ENCODE measurements at regions not wholly inside any gene's neighbourhood (a gene's known extent, or its start where the extent isn't known, plus 50 kb on each side); places are given as distances from the start of the nearest gene placed in this dataset.

- TF ChIP-seq POLR2AphosphoS5 (IDR thresholded peaks at IDR 0.05; ENCODE audit: low read depth, low read length) (no peak), CREB1 (IDR thresholded peaks at IDR 0.05) (no peak), BRCA1 (IDR thresholded peaks at IDR 0.05; ENCODE audit: low read depth, low read length) (no peak), SIN3A (conservative IDR thresholded peaks at IDR 0.05 in 1 of 2, IDR thresholded peaks at IDR 0.05 in 1 of 2; ENCODE audit: low read depth in 1 of 2, low read length in 2 of 2) (no peak), EGR1 (IDR thresholded peaks at IDR 0.05; ENCODE audit: borderline replicate concordance, low read depth, low read length) (no peak), RNF2 (IDR thresholded peaks at IDR 0.05; ENCODE audit: borderline replicate concordance, low read depth, low read length, missing control alignments, poor library complexity, severe bottlenecking) (no peak), EP300 (IDR thresholded peaks at IDR 0.05; ENCODE audit: borderline replicate concordance in 1 of 2, low read depth in 2 of 2, low read length in 2 of 2) (no peak), CTCF (IDR thresholded peaks at IDR 0.05; ENCODE audit: control extremely low read depth in 1 of 3, insufficient read depth in 1 of 3, low read depth in 1 of 3, low read length in 3 of 3) (no peak), GABPA (IDR thresholded peaks at IDR 0.05; ENCODE audit: borderline replicate concordance, insufficient read depth, low read length) (no peak)
Observed at GRCh38 chr1:113242481-113242880, 147.8 kb upstream of the MAGI3 start.

Measured in H1 (cell line).